PC-9 (cell line): ENCODE measurements at regions not wholly inside any gene's neighbourhood (a gene's known extent, or its start where the extent isn't known, plus 50 kb on each side); places are given as distances from the start of the nearest gene placed in this dataset.

ENCODE experiments used
- CTCF ChIP-seq: fragments of 200-600 bp; sonication (generic); conservative IDR thresholded peaks from 2 replicates; pipeline ENCODE4 v1.6.1; 2017; ENCODE audit warnings: mixed run types, antibody characterized with exemption, mild to moderate bottlenecking, moderate library complexity
- EZH2 ChIP-seq: fragments of 200-600 bp; sonication (generic); IDR thresholded peaks from 2 replicates; pipeline ENCODE4 v1.8.0; 2017; ENCODE audit warnings: antibody characterized with exemption, low read depth

DNA sequence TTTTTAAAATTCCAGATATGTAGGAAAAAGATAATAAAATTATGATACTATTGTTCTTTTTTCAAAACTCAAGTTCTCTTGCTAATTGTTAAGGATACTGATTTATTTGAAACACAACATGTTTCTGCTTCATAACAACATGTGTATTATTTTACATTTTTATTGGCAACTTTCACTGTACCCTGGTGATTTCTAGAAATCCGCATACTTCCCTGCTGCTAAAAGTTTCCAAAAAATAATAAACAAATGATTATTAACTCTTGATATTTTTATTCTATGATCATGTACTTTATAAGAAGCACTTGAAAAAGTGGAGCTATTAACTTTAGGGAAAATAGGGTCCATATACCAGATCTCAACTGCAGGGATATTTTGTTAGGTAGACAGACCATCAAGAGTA lies 71.2 kb upstream of the HCCS start:
- TF ChIP-seq EZH2 (no peak), CTCF (no peak)
